ENCODE measurements at regions not wholly inside any gene's neighbourhood (a gene's known extent, or its start where the extent isn't known, plus 50 kb on each side); places are given as distances from the start of the nearest gene placed in this dataset.

DNA sequence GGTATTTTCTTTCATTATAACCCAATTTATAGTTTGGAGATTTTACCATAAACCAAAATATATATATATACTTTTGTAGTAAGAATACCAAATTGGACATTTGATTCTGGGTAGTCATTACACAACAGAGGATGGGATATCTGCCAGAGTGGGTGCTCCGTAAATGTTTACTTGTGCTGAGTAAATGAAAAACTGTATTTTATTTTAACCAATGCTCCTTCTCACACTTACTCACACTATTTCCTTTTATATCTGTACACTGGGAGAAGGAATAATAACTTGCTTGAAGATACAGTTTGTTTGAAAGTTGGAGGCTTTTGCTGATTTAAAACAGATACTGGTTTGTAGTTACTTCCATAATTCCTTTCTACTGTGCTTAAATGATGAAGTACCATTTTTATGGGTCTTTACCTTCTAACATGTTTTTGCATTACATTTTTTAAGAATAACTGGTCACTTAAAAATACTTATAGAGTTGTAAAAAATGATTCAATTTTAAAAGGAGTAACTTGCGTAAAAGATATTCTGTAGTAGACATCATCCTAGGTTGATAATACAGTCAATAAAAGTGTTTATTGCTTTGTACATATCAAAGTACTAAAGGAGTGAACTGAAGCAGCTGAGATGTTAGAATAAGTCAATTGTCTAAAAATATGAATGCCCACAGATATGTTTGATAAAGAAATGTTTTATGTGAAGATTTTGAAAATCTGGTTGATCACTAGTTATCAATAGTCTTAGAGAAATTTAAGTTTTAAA is 411.7 kb downstream of the UTRN start:
- Histone ChIP-seq H3K9me3 (no peaks in the 10 kb centered on the region), H3K4me1 (no peaks in the 10 kb centered on the region), H3K36me3 (ENCODE audit: control insufficient read depth, insufficient read depth, low read length) (no peaks in the 10 kb centered on the region), H3K27me3 (replicated peaks; ENCODE audit: control insufficient read depth, insufficient read depth, low read length) (no peaks in the 10 kb centered on the region), H3K4me3 (ENCODE audit: low read depth, low read length) (no peak overlapping the region)
- no peak overlapping the region for H3K27ac Mint-ChIP-seq (ENCODE audit: unreplicated experiment)
- peaks cover 32% of the 10 kb centered on the region for H3K36me3 Mint-ChIP-seq (ENCODE audit: insufficient read depth, unreplicated experiment)
- DNase-seq = no peak
- no peak overlapping the region for H3K4me3 Mint-ChIP-seq (ENCODE audit: unreplicated experiment)
- no TSS peak for BruUV-seq (replicated peaks)
- no peaks in the 10 kb centered on the region for H3K27me3 Mint-ChIP-seq (ENCODE audit: insufficient read depth, unreplicated experiment)
- H3K9me3 Mint-ChIP-seq (ENCODE audit: unreplicated experiment) = peaks cover 7% of the 10 kb centered on the region
- TF ChIP-seq CTCF (IDR thresholded peaks at IDR 0.05; ENCODE audit: insufficient read depth in 1 of 2, low read depth in 1 of 2, low read length in 1 of 2, severe bottlenecking in 1 of 2, unreplicated experiment in 1 of 2) = no peak
- no peaks in the 10 kb centered on the region for H3K4me1 Mint-ChIP-seq (ENCODE audit: low read depth, unreplicated experiment)
- ChIA-PET POLR2A (no interaction called here), CTCF (no interaction called here)
- intact Hi-C loops (cut with micrococcal nuclease; ENCODE audit: unreplicated experiment) = no loop called here

GRCh38 chr6:144697369-144697760 is 412.2 kb downstream of the UTRN start:
- Histone ChIP-seq H3K36me3 (ENCODE audit: control insufficient read depth, insufficient read depth, low read length) (no peaks in the 10 kb centered on the region), H3K9me3 (no peaks in the 10 kb centered on the region), H3K27me3 (replicated peaks; ENCODE audit: control insufficient read depth, insufficient read depth, low read length) (no peaks in the 10 kb centered on the region), H3K4me1 (no peaks in the 10 kb centered on the region), H3K4me3 (ENCODE audit: low read depth, low read length) (no peak overlapping the region)
- H3K4me1 Mint-ChIP-seq (ENCODE audit: low read depth, unreplicated experiment) = no peaks in the 10 kb centered on the region
- CTCF ChIA-PET = no interaction called here
- no TSS peak for BruUV-seq (replicated peaks)
- POLR2A ChIA-PET = no interaction called here
- peaks cover 26% of the 10 kb centered on the region for H3K36me3 Mint-ChIP-seq (ENCODE audit: insufficient read depth, unreplicated experiment)
- DNase-seq = no peak
- intact Hi-C loops (cut with micrococcal nuclease; ENCODE audit: unreplicated experiment) = no loop called here
- H3K27ac Mint-ChIP-seq (ENCODE audit: unreplicated experiment) = no peak overlapping the region
- no peak overlapping the region for H3K4me3 Mint-ChIP-seq (ENCODE audit: unreplicated experiment)
- H3K27me3 Mint-ChIP-seq (ENCODE audit: insufficient read depth, unreplicated experiment) = no peaks in the 10 kb centered on the region
- peaks cover 1% of the 10 kb centered on the region for H3K9me3 Mint-ChIP-seq (ENCODE audit: unreplicated experiment)
- no peak for TF ChIP-seq CTCF (IDR thresholded peaks at IDR 0.05; ENCODE audit: insufficient read depth in 1 of 2, low read depth in 1 of 2, low read length in 1 of 2, severe bottlenecking in 1 of 2, unreplicated experiment in 1 of 2)

GRCh38 chr6:144697801-144698200 is 412.7 kb downstream of the UTRN start:
- H3K36me3 Mint-ChIP-seq (ENCODE audit: insufficient read depth, unreplicated experiment) = peaks cover 26% of the 10 kb centered on the region
- ChIA-PET POLR2A (no interaction called here), CTCF (no interaction called here)
- intact Hi-C loops (cut with micrococcal nuclease; ENCODE audit: unreplicated experiment) = no loop called here
- Histone ChIP-seq H3K9me3 (no peaks in the 10 kb centered on the region), H3K4me3 (ENCODE audit: low read depth, low read length) (no peak overlapping the region), H3K4me1 (no peaks in the 10 kb centered on the region), H3K36me3 (ENCODE audit: control insufficient read depth, insufficient read depth, low read length) (no peaks in the 10 kb centered on the region), H3K27me3 (replicated peaks; ENCODE audit: control insufficient read depth, insufficient read depth, low read length) (no peaks in the 10 kb centered on the region)
- no peak for DNase-seq
- no peak overlapping the region for H3K27ac Mint-ChIP-seq (ENCODE audit: unreplicated experiment)
- H3K27me3 Mint-ChIP-seq (ENCODE audit: insufficient read depth, unreplicated experiment) = no peaks in the 10 kb centered on the region
- H3K4me1 Mint-ChIP-seq (ENCODE audit: low read depth, unreplicated experiment) = no peaks in the 10 kb centered on the region
- TF ChIP-seq CTCF (IDR thresholded peaks at IDR 0.05; ENCODE audit: insufficient read depth in 1 of 2, low read depth in 1 of 2, low read length in 1 of 2, severe bottlenecking in 1 of 2, unreplicated experiment in 1 of 2) = no peak
- no peak overlapping the region for H3K4me3 Mint-ChIP-seq (ENCODE audit: unreplicated experiment)
- BruUV-seq (replicated peaks) = no TSS peak
- H3K9me3 Mint-ChIP-seq (ENCODE audit: unreplicated experiment) = no peaks in the 10 kb centered on the region
